Sciatic nerve (tissue), 2 donors: ENCODE measurements at regions not wholly inside any gene's neighbourhood (a gene's known extent, or its start where the extent isn't known, plus 50 kb on each side); places are given as distances from the start of the nearest gene placed in this dataset.

Experiments
- ATAC-seq: fragments of 200-7000 bp; cut with Tn5 transposase; one replicate; pipeline ENCODE4 v1.9.1; 2020; ENCODE audit warnings: mild to moderate bottlenecking, moderate library complexity
- DNase-seq: peaks from one replicate; pipeline ENCODE4 v3.0.0-alpha.2; 2020; ENCODE audit warnings: low spot score
- intact Hi-C: fragments of 100-400 bp; cut with DNase I; formaldehyde crosslinking; loops from one replicate; pipeline ENCODE4 v1.14.2; 2022
- donor health status: DM: no; HTN: no; CAD: no.
- donor health status: DM: no; HTN: no; CAD: no.

DNA sequence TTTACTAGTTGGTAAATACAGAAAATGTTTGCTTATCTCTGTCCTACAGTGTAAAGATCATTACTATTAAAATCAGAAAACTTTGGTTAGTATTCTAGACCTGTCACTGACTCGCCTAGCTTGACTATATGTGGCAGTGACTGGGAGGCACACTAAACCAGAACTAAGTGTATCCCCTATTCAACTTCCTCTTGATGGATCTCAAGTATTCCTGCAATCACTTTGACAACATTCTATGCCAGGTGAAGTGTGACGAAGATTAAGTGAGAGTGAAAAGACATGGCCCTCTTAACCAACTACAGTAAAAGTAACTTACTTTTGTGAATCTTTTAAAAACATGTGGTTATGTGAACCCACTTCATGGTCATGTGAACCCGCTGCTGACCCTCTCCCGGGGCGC, 223.0 kb upstream of the ADAMTS5 start:
- ATAC-seq: no peak
- intact Hi-C loops: no loop called here
- DNase-seq: no peak

GRCh38 chr21:27173053-27173452, 206.2 kb upstream of the ADAMTS5 start:
- intact Hi-C loops: no loop called here
- DNase-seq: no peak
- ATAC-seq: peak; percentile 79

GRCh38 chr21:27171707-27172106, 204.8 kb upstream of the ADAMTS5 start:
- intact Hi-C loops: no loop called here
- no peak for DNase-seq

DNA sequence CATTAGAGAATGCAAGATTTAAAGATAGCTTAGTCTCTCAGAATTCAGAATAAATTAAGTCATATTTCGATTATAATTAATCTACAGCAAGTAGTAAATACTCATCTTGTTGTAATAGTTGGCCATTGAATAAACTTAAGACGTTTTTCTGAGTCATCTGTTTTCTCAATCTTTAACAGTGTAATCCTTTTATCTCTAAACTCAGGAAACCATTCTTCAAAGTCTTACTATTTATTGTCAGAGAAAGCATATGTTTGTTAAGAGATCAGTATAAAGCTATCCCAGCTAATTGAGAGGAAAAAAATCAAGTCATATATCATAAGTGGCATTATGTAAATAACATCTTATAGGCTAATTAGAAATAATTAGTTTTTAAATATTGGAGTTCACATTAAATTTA, 201.2 kb upstream of the ADAMTS5 start:
- intact Hi-C loops: no loop called here
- ATAC-seq: no peak
- DNase-seq: no peak

More at GRCh38 chr21:27171707-27172106, 204.8 kb upstream of the ADAMTS5 start:
- ATAC-seq: peak; percentile 97

DNA sequence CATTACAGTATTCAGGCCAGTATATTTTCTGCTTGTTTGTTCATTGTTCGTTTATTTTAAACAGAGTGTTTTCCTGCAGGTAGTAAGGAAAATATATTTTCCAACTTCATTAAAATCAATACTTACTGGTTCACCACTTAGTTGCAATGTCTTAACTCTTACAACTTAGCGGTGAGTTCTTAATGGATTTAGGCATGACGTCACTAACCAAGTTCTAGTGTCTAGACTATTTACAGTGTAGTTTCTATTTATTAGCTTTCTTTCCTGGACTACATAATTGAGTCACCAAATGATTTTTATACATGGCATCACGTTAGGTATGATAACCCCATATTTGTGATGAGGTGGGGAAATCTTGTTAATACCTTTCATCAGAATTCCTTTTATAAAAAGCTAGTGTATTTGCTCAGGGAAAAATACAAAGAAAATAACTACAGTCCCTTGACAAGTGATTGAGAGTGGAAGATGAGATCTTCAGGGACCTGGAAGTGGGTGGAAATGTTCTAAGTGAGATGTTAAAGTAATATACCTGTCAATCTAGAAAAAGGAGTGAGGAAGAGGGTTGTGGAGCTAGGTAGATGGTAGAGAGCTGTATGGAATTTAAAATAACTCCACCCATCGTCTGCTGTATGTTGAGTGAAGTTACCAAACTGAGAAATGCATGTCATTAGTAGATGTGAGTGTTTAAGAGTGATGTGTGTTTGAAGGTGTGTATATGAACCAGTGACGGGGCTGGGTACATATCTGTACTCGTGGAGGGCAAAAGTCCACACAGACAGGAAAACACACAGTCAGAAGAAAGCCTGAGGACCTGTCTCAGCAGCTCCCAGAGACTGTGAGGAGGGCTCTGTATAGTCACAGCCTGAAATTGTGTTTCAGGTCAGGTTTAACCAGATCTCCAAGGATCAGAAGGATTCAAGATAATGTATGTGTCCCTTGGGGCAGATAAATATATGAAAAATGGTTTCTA, 197.6 kb upstream of the ADAMTS5 start:
- intact Hi-C loops: no loop called here
- ATAC-seq: no peak

DNA sequence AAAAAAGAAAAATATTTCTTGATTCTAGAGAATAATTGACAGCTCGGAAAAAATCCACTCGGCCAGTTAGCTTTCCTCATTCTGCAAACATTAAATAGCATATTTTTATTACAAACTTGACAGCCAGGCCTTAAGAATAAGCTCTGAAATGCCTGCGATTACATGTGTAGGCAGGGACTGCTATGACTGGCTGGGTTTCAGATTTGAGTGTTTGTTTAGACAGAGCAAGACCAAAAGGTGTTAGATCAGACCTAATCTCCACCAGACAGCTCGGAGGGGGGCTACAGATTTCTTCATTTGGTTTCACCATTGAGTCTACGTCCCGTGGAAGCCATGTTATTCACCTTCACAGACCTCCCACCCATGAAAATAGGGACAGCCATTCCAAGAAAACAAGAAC, 192.1 kb upstream of the ADAMTS5 start:
- no peak for DNase-seq
- intact Hi-C loops: no loop called here
- ATAC-seq: peak; percentile 14

More for the DNA sequence above, 197.6 kb upstream of the ADAMTS5 start:
- DNase-seq: no peak

DNA sequence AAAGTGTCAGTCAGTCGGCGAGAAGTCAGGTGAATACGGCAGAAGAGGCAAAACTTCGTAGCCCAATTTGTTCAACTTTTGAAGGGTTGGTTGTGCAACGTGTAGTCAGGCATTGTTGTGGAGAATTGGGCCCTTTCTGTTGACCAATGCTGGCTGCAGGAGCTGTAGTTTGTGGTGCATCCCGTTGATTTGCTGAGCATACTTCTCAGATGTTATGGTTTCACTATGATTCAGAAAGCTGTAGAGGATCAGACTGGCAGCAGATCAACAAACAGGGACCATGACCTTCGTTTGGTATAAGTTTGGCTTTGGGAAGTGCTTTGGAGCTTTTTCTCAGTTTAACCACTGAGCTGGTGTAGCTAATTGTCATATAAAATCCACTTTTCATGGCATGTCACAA, 190.2 kb upstream of the ADAMTS5 start:
- DNase-seq: no peak
- intact Hi-C loops: no loop called here
- no peak for ATAC-seq

- DNase-seq: no peak
- intact Hi-C loops: no loop called here
- no peak for ATAC-seq
Measured at GRCh38 chr21:27156666-27157065, 189.8 kb upstream of the ADAMTS5 start.

- DNase-seq (no peak), ATAC-seq (no peak)
- intact Hi-C loops: no loop called here
Measured at GRCh38 chr21:27155130-27155500, 188.2 kb upstream of the ADAMTS5 start.

GRCh38 chr21:27154451-27155129, 187.7 kb upstream of the ADAMTS5 start:
- DNase-seq (no peak), ATAC-seq (peak; percentile 68)
- intact Hi-C loops: no loop called here

GRCh38 chr21:27152996-27153395, 186.1 kb upstream of the ADAMTS5 start:
- DNase-seq: no peak
- intact Hi-C loops: no loop called here
- no peak for ATAC-seq

DNA sequence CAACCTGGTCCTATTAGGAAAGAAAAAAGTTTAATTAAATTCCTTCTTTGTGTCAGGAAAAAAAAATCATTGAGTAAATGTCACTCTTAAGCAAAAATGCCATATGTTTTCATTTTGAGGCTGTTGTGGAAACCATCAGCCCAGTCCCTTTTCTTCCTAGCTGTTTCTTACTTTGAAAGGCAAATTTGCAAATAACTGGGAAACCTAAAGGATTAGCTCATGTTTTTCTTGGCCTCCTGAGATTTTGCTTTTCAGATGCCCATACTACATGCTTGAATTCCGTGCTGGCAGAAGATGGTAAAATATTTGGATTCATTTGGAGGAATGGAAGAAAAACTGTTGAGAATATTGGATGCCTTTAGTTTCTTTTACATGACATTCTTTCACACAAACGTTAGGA, 182.1 kb upstream of the ADAMTS5 start:
- intact Hi-C loops: no loop called here
- ATAC-seq (no peak), DNase-seq (no peak)

GRCh38 chr21:27146268-27146667, 179.4 kb upstream of the ADAMTS5 start:
- intact Hi-C loops: no loop called here
- DNase-seq (no peak), ATAC-seq (no peak)

- DNase-seq: no peak
- intact Hi-C loops: no loop called here
- ATAC-seq: no peak
Measured at GRCh38 chr21:27145134-27145798, 178.4 kb upstream of the ADAMTS5 start.

GRCh38 chr21:27143476-27143875, 176.6 kb upstream of the ADAMTS5 start:
- intact Hi-C loops: no loop called here
- DNase-seq (peak; percentile 49), ATAC-seq (no peak)

GRCh38 chr21:27139526-27139925, 172.6 kb upstream of the ADAMTS5 start:
- intact Hi-C loops: no loop called here
- no peak for DNase-seq
- no peak for ATAC-seq

DNA sequence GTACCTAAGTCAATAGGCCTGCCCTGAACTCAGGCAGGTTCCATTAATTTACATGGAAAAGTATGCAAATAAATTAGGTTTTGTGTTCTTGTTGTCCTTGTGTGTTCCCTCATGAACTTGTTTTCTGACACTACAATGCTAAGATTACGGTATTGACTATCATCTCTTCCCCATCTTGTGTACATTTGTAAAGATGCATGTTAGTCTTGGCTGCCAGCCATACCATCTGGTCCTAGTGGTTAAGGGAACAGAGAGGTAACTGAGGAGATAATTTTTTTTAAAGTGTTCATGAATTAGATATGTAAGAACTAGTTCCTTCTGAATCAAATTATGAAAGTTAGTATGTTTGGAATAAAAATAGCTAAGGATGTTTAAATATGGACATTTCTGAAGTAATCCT, 167.6 kb upstream of the ADAMTS5 start:
- intact Hi-C loops: no loop called here
- DNase-seq: no peak

DNA sequence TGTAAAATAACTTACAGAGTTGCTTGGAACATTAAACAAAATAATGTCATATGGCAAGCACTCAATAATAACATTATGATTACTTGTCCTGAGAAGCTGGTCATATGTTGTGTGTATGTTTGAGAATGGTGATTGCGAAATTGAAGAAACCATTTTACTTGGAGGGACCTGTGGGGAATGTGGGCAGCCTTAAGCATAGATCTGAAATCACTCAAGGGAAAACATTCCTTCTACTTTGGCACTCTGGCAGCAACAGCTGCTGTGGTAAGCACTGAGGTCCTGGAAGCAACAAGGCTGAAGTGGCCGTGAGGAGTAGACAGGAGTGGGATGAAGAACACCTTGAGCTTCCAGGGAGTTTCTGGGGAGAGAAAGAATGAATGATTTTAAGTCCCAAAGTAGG, 165.4 kb upstream of the ADAMTS5 start:
- intact Hi-C loops: no loop called here
- no peak for ATAC-seq

More for the DNA sequence above, 167.6 kb upstream of the ADAMTS5 start:
- no peak for ATAC-seq

GRCh38 chr21:27130154-27130553, 163.3 kb upstream of the ADAMTS5 start:
- intact Hi-C loops: no loop called here
- no peak for DNase-seq
- no peak for ATAC-seq

More for the DNA sequence above, 165.4 kb upstream of the ADAMTS5 start:
- DNase-seq: no peak

DNA sequence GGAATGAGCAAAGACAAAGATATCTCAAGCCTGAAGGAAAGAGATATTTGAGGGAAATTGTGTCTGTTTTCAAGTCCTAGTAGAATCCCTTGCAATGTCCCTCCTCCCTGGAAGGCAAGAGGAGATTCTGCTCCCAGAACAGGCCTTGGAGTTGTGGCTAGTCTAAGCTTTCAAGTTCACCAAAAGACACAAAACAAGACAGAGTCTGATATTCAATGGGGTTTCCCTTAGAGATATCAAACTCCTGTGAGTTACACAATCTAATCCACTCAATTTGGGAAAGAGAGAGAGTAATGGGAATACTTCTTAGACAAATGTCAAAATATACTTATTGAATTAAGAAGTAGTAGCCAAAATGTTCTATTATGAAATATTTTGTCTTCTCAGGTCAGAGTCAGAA, 162.8 kb upstream of the ADAMTS5 start:
- ATAC-seq (peak; percentile 89), DNase-seq (no peak)
- intact Hi-C loops: no loop called here
